K562 (cell line): ENCODE measurements at regions not wholly inside any gene's neighbourhood (a gene's known extent, or its start where the extent isn't known, plus 50 kb on each side); places are given as distances from the start of the nearest gene placed in this dataset.

Experiments used
- ATAC-seq: fragments of 200-7000 bp; cut with Tn5 transposase; 3 replicates; pipeline ENCODE4 v1.9.1; 2020; ENCODE audit warnings: moderate library complexity
- BruUV-seq: library from RNA; stranded (reverse); fragments of 400-500 nt; replicated peaks from 2 replicates; lab custom pipeline; 2021; lab: Mats Ljungman, UMichigan
- CTCF ChIA-PET: fragments of 300-600 bp; formaldehyde crosslinking; extraction: SDS; loops from one replicate; lab custom pipeline; 2021; ENCODE audit warnings: low intra/inter-chr PET ratio; lab: Yijun Ruan, JAX
- POLR2A ChIA-PET: fragments of 300-600, 350-650 bp; sonication (Branson Sonifier 250); formaldehyde crosslinking; extraction: SDS; loops from one replicate; lab custom pipeline; 2021; ENCODE audit warnings: antibody characterized with exemption, inconsistent platforms; lab: Yijun Ruan, JAX
- DNase-seq, 4 experiments: peaks; one replicate each; pipeline versions ENCODE4 v3.0.0 to v3.0.0-alpha.2; 2011 to 2018; ENCODE audit warnings: low spot score in 3 of 4, mixed read lengths in 3 of 4; ENCODE audit errors: extremely low read depth in 1 of 4
- FAIRE-seq: peaks from 2 replicates; lab custom pipeline; 2011; peaks lifted over from hg19 to GRCh38; lab: Jason Lieb, UNC
- H2AFZ ChIP-seq: 2 replicates; pipeline ENCODE4 v1.6.0; 2011; ENCODE audit warnings: low read depth, low read length, control low read depth, inconsistent platforms
- H3K27ac ChIP-seq: fragments of 200-600 bp; 3 replicates; pipeline ENCODE4 v1.8.0; 2011; ENCODE audit warnings: low read depth, mild to moderate bottlenecking, control low read depth, inconsistent platforms, low read length, moderate library complexity, mixed read lengths; ENCODE audit errors: extremely low read depth
- H3K27me3 ChIP-seq, 2 experiments: fragments of 300-600 bp in 1 of 2; 2 replicates in 1 of 2; 3 replicates in 1 of 2; pipeline versions ENCODE4 v1.6.0 to v1.8.0; 2011; ENCODE audit warnings: inconsistent platforms in 2 of 2, low read length in 2 of 2, mild to moderate bottlenecking in 1 of 2, mixed read lengths in 1 of 2, moderate library complexity in 1 of 2; ENCODE audit not compliant: control insufficient read depth in 2 of 2, insufficient read depth in 2 of 2
- H3K36me3 ChIP-seq: fragments of 300-600 bp; 3 replicates; pipeline ENCODE4 v1.8.0; 2011; ENCODE audit warnings: mild to moderate bottlenecking, low read length, inconsistent platforms; ENCODE audit not compliant: control insufficient read depth, insufficient read depth
- H3K4me1 ChIP-seq, 2 experiments: fragments of 200-600 bp in 1 of 2; replicated peaks in 1 of 2; 2 replicates in 1 of 2; 3 replicates in 1 of 2; pipeline versions ENCODE4 v1.5.1 to v1.8.0; 2011; ENCODE audit warnings: inconsistent platforms in 2 of 2, low read length in 2 of 2, mild to moderate bottlenecking in 1 of 2, mixed read lengths in 1 of 2, moderate library complexity in 1 of 2; ENCODE audit not compliant: control insufficient read depth in 2 of 2, insufficient read depth in 2 of 2
- H3K4me2 ChIP-seq: 2 replicates; pipeline ENCODE4 v1.6.1; 2011; ENCODE audit warnings: low read length, control low read depth, inconsistent platforms, mixed read lengths; ENCODE audit not compliant: insufficient read depth
- H3K4me3 ChIP-seq: fragments of 200-600 bp; sonication (generic), shearing (Covaris generic); 2 replicates; pipeline ENCODE4 v1.5.1; 2016; ENCODE audit warnings: control low read depth, inconsistent platforms
- H3K79me2 ChIP-seq: fragments of 200-600 bp; 3 replicates; pipeline ENCODE4 v1.8.0; 2011; ENCODE audit warnings: low read length, inconsistent platforms; ENCODE audit not compliant: control insufficient read depth, insufficient read depth
- H3K9ac ChIP-seq, 2 experiments: 2 replicates each; pipeline versions ENCODE4 v1.6.0 to v1.6.1; 2011; ENCODE audit warnings: low read depth in 2 of 2, low read length in 2 of 2, control low read depth in 1 of 2, inconsistent platforms in 1 of 2, mild to moderate bottlenecking in 1 of 2, mixed read lengths in 1 of 2; ENCODE audit not compliant: insufficient read depth in 1 of 2
- H3K9me1 ChIP-seq: one replicate; pipeline ENCODE4 v1.6.0; 2011; ENCODE audit warnings: inconsistent platforms, mild to moderate bottlenecking, low read length, moderate library complexity; ENCODE audit not compliant: control insufficient read depth, insufficient read depth
- H3K9me3 ChIP-seq: replicated peaks from 2 replicates; pipeline ENCODE4 v1.5.1; 2011; ENCODE audit warnings: low read depth, low read length, inconsistent platforms; ENCODE audit not compliant: control insufficient read depth, insufficient read depth
- H4K20me1 ChIP-seq: replicated peaks from 2 replicates; pipeline ENCODE4 v1.6.1; 2011; ENCODE audit warnings: low read length, inconsistent platforms, mixed read lengths; ENCODE audit not compliant: control insufficient read depth, insufficient read depth
- DDX20 ChIP-seq: fragments of 450-650 bp; IDR thresholded peaks from 2 replicates; pipeline ENCODE4 v1.6.1; 2016; ENCODE audit warnings: missing genetic modification characterization, low read depth, mild to moderate bottlenecking, missing compliant biosample characterization, moderate library complexity
- KLF10 ChIP-seq: fragments of 250-450 bp; sonication (Bioruptor Pico); IDR thresholded peaks from 2 replicates; pipeline ENCODE4 v1.6.1; 2021; ENCODE audit warnings: matching md5 sums
- KLF16 ChIP-seq: IDR thresholded peaks from 2 replicates; pipeline ENCODE4 v1.6.1; 2016; ENCODE audit warnings: antibody characterized with exemption
- KLF6 ChIP-seq: fragments of 250-450 bp; sonication (Bioruptor Pico); IDR thresholded peaks from 2 replicates; pipeline ENCODE4 v1.4.0; 2020; ENCODE audit warnings: mild to moderate bottlenecking, moderate library complexity, borderline replicate concordance
- NEUROD1 ChIP-seq: fragments of 150-350 bp; IDR thresholded peaks from 2 replicates; pipeline ENCODE4 v1.6.1; 2014; ENCODE audit warnings: borderline replicate concordance, low read length, low read depth; ENCODE audit not compliant: partially characterized antibody
- SPI1 ChIP-seq: IDR thresholded peaks from 2 replicates; pipeline ENCODE4 v1.6.1; 2011; ENCODE audit warnings: low read depth, low read length, control low read depth, borderline replicate concordance
- SREBF2 ChIP-seq: sonication (generic); formaldehyde crosslinking; IDR thresholded peaks from 2 replicates; pipeline ENCODE4 v1.4.0; 2020; ENCODE audit warnings: mild to moderate bottlenecking, missing genetic modification reagents
- STAG1 ChIP-seq: sonication (generic); formaldehyde crosslinking; IDR thresholded peaks from 2 replicates; pipeline ENCODE4 v1.5.0; 2020; ENCODE audit warnings: missing genetic modification reagents, borderline replicate concordance
- TGIF2 ChIP-seq: sonication (generic); formaldehyde crosslinking; IDR thresholded peaks from 2 replicates; pipeline ENCODE4 v1.8.1; 2022; ENCODE audit warnings: mild to moderate bottlenecking, missing genetic modification reagents, moderate library complexity
- U2AF2 ChIP-seq: fragments of 200-400 bp; formaldehyde crosslinking; optimal IDR thresholded peaks from 2 replicates; pipeline ENCODE3; 2017; ENCODE audit warnings: low read depth, mild to moderate bottlenecking, low read length
- YBX1 ChIP-seq: fragments of 450-650 bp; IDR thresholded peaks from 2 replicates; pipeline ENCODE4 v1.7.1; 2016; ENCODE audit warnings: mild to moderate bottlenecking
- ZBTB9 ChIP-seq: fragments of 450-650 bp; formaldehyde crosslinking; IDR thresholded peaks from 2 replicates; pipeline ENCODE4 v1.4.0; 2020; ENCODE audit warnings: mild to moderate bottlenecking, moderate library complexity
- ZNF217 ChIP-seq: sonication (generic); formaldehyde crosslinking; IDR thresholded peaks from 2 replicates; pipeline ENCODE4 v1.8.0; 2022; ENCODE audit warnings: mild to moderate bottlenecking, missing genetic modification reagents
- WGBS: fragments of 100-300 bp; shearing (Covaris generic); methylation state at CpG from one replicate; pipeline ENCODE4 v1.1.6; 2016; ENCODE audit warnings: low coverage, mixed read lengths; ENCODE audit not compliant: insufficient coverage; ENCODE audit errors: missing lambda C conversion rate; 5-methylcytosine and 5-hydroxymethylcytosine counted together
- in situ Hi-C: fragments of 300-500 bp; cut with MboI; formaldehyde crosslinking; loops from 4 replicates; pipeline ENCODE4 v1.15.0; 2018; ENCODE audit warnings: inconsistent platforms, mixed read lengths
- intact Hi-C: fragments of 100-400 bp; cut with micrococcal nuclease; formaldehyde crosslinking; loops from 2 replicates; pipeline ENCODE4 v1.14.2; 2022
- TF ChIP-seq, protein P1 (sequence below): sonication (generic); formaldehyde crosslinking; IDR thresholded peaks from 2 replicates; pipeline ENCODE4 v1.8.0; 2022; ENCODE audit warnings: mild to moderate bottlenecking, missing genetic modification reagents
- TF ChIP-seq, protein P2 (sequence below): IDR thresholded peaks from 2 replicates; pipeline ENCODE4 v1.6.1; 2011; ENCODE audit not compliant: insufficient read length; ENCODE audit errors: extremely low read depth

GRCh38 chr2:17309181-17309580 is 209.1 kb downstream of the RAD51AP2 start:
- WGBS = 14% methylated on average over 2 of the region's 2 CpGs
- Histone ChIP-seq H3K79me2 (no peaks in the 10 kb centered on the region), H3K4me3 (no peak overlapping the region), H3K9me3 (no peaks in the 10 kb centered on the region), H3K4me1 (no peaks in the 10 kb centered on the region), H3K27ac (no peak overlapping the region), H3K4me2 (no peak overlapping the region), H3K9ac (no peak overlapping the region), H3K36me3 (no peaks in the 10 kb centered on the region), H2AFZ (no peak overlapping the region), H4K20me1 (no peaks in the 10 kb centered on the region), H3K27me3 (no peaks in the 10 kb centered on the region), H3K9me1 (no peaks in the 10 kb centered on the region)
- ATAC-seq (no peak), DNase-seq (no peak), FAIRE-seq (no peak)
- POLR2A ChIA-PET = interaction anchor here (1.0 kb wide), 1 partner anchor 537 kb away, joined by 4 read pairs; no protein-coding TSS in a partner anchor
- intact Hi-C loops (loop anchor here (1.0 to 10.0 kb wide), 5 partner anchors 134 to 684 kb away; no protein-coding TSS in a partner anchor), in situ Hi-C loops (loop anchor here (5.0 to 25.0 kb wide), 2 partner anchors 537 to 697 kb away; no protein-coding TSS in a partner anchor)
- CTCF ChIA-PET = interaction anchor here (1.1 to 2.2 kb wide), 2 partner anchors 536 to 784 kb away, joined by 4 to 14 read pairs; no protein-coding TSS in a partner anchor
- no TSS peak for BruUV-seq
- TF ChIP-seq KLF16 (no peak), NEUROD1 (no peak), SPI1 (no peak), KLF6 (CRISPR knock-in tag) (no peak), KLF10 (CRISPR knock-in tag) (no peak), DDX20 (tag) (no peak), SREBF2 (CRISPR knock-in tag) (no peak), TGIF2 (CRISPR knock-in tag) (no peak), STAG1 (CRISPR knock-in tag) (no peak), U2AF2 (no peak), ZBTB9 (CRISPR knock-in tag) (no peak), ZNF217 (no peak), YBX1 (no peak)
- TF ChIP-seq, protein P1, sequence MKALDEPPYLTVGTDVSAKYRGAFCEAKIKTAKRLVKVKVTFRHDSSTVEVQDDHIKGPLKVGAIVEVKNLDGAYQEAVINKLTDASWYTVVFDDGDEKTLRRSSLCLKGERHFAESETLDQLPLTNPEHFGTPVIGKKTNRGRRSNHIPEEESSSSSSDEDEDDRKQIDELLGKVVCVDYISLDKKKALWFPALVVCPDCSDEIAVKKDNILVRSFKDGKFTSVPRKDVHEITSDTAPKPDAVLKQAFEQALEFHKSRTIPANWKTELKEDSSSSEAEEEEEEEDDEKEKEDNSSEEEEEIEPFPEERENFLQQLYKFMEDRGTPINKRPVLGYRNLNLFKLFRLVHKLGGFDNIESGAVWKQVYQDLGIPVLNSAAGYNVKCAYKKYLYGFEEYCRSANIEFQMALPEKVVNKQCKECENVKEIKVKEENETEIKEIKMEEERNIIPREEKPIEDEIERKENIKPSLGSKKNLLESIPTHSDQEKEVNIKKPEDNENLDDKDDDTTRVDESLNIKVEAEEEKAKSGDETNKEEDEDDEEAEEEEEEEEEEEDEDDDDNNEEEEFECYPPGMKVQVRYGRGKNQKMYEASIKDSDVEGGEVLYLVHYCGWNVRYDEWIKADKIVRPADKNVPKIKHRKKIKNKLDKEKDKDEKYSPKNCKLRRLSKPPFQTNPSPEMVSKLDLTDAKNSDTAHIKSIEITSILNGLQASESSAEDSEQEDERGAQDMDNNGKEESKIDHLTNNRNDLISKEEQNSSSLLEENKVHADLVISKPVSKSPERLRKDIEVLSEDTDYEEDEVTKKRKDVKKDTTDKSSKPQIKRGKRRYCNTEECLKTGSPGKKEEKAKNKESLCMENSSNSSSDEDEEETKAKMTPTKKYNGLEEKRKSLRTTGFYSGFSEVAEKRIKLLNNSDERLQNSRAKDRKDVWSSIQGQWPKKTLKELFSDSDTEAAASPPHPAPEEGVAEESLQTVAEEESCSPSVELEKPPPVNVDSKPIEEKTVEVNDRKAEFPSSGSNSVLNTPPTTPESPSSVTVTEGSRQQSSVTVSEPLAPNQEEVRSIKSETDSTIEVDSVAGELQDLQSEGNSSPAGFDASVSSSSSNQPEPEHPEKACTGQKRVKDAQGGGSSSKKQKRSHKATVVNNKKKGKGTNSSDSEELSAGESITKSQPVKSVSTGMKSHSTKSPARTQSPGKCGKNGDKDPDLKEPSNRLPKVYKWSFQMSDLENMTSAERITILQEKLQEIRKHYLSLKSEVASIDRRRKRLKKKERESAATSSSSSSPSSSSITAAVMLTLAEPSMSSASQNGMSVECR (CRISPR knock-in tag) = no peak
- TF ChIP-seq, protein P2, sequence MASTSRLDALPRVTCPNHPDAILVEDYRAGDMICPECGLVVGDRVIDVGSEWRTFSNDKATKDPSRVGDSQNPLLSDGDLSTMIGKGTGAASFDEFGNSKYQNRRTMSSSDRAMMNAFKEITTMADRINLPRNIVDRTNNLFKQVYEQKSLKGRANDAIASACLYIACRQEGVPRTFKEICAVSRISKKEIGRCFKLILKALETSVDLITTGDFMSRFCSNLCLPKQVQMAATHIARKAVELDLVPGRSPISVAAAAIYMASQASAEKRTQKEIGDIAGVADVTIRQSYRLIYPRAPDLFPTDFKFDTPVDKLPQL = no peak
